GM12878 (cell line): ENCODE measurements at regions not wholly inside any gene's neighbourhood (a gene's known extent, or its start where the extent isn't known, plus 50 kb on each side); places are given as distances from the start of the nearest gene placed in this dataset.

Source experiments
- ATAC-seq: fragments of 200-7000 bp; cut with Tn5 transposase; 3 replicates; pipeline ENCODE4 v1.9.1; 2020; ENCODE audit warnings: mild to moderate bottlenecking, moderate library complexity
- BruUV-seq: library from RNA; stranded (reverse); fragments of 400-500 nt; replicated peaks from 2 replicates; lab custom pipeline; 2021; lab: Mats Ljungman, UMichigan
- CTCF ChIA-PET: fragments of 300-600 bp; sonication (Branson Sonifier 250); formaldehyde crosslinking; extraction: SDS; loops from one replicate; lab custom pipeline; 2021; ENCODE audit warnings: inconsistent platforms; lab: Yijun Ruan, JAX
- POLR2A ChIA-PET: fragments of 350-600 bp; formaldehyde crosslinking; extraction: SDS; loops from one replicate; lab custom pipeline; 2021; ENCODE audit warnings: inconsistent platforms; lab: Charles Lee
- RAD21 ChIA-PET: fragments of 300-600 bp; sonication (Branson Sonifier 250); formaldehyde crosslinking; loops from one replicate; lab custom pipeline; 2023; ENCODE audit warnings: antibody characterized with exemption; ENCODE audit not compliant: unreplicated experiment; lab: Charles Lee
- SMC1A ChIA-PET: fragments of 300-600 bp; sonication (Branson Sonifier 250); formaldehyde crosslinking; loops from one replicate; lab custom pipeline; 2023; ENCODE audit not compliant: unreplicated experiment, uncharacterized antibody; lab: Charles Lee
- DNase-seq: peaks from one replicate; pipeline ENCODE4 v3.0.0-alpha.2; 2011; ENCODE audit warnings: low read depth, low spot score
- FAIRE-seq: peaks from 3 replicates; lab custom pipeline; 2011; peaks lifted over from hg19 to GRCh38; lab: Jason Lieb, UNC
- H2AFZ ChIP-seq: 2 replicates; pipeline ENCODE4 v1.6.0; 2011; ENCODE audit warnings: low read depth, low read length, control low read depth; ENCODE audit not compliant: control insufficient read depth
- H3K27ac ChIP-seq: 2 replicates; pipeline ENCODE4 v1.5.1; 2011; ENCODE audit warnings: control low read depth; ENCODE audit not compliant: control insufficient read depth, insufficient read depth
- H3K27me3 ChIP-seq, 2 experiments: replicated peaks in 1 of 2; 2 replicates each; pipeline versions ENCODE4 v1.6.0 to v1.6.1; 2011; ENCODE audit warnings: low read length in 1 of 2; ENCODE audit not compliant: control insufficient read depth in 2 of 2, insufficient read depth in 2 of 2
- H3K36me3 ChIP-seq, 2 experiments: 2 replicates each; pipeline ENCODE4 v1.5.1; 2011; ENCODE audit warnings: low read length in 1 of 2; ENCODE audit not compliant: control insufficient read depth in 2 of 2, insufficient read depth in 2 of 2
- H3K4me1 ChIP-seq: 2 replicates; pipeline ENCODE4 v1.6.1; 2011; ENCODE audit warnings: mild to moderate bottlenecking, low read length, moderate library complexity, mixed read lengths; ENCODE audit not compliant: control insufficient read depth, insufficient read depth
- H3K4me2 ChIP-seq: 2 replicates; pipeline ENCODE4 v1.6.0; 2011; ENCODE audit warnings: control low read depth; ENCODE audit not compliant: control insufficient read depth, insufficient read depth
- H3K4me3 ChIP-seq: fragments of 200-600 bp; sonication (generic); 2 replicates; pipeline ENCODE4 v1.5.1; 2016
- H3K79me2 ChIP-seq: 2 replicates; pipeline ENCODE4 v1.6.0; 2011; ENCODE audit warnings: low read length; ENCODE audit not compliant: control insufficient read depth, insufficient read depth
- H3K9ac ChIP-seq: 2 replicates; pipeline ENCODE4 v1.8.0; 2011; ENCODE audit warnings: low read length, control low read depth, mixed read lengths; ENCODE audit not compliant: control insufficient read depth, insufficient read depth
- H3K9me3 ChIP-seq: replicated peaks from 3 replicates; pipeline ENCODE4 v1.5.1; 2011; ENCODE audit warnings: mild to moderate bottlenecking, low read length; ENCODE audit not compliant: control insufficient read depth, insufficient read depth
- H4K20me1 ChIP-seq: 2 replicates; pipeline ENCODE4 v1.6.0; 2011; ENCODE audit not compliant: control insufficient read depth, insufficient read depth
- DPF2 ChIP-seq: fragments of 450-650 bp; IDR thresholded peaks from 2 replicates; pipeline ENCODE4 v1.6.1; 2017; ENCODE audit warnings: mild to moderate bottlenecking
- EED ChIP-seq: sonication (generic); IDR thresholded peaks from 2 replicates; pipeline ENCODE4 v1.6.1; 2016; ENCODE audit warnings: antibody characterized with exemption, low read depth
- FOXK2 ChIP-seq: fragments of 450-650 bp; IDR thresholded peaks from 2 replicates; pipeline ENCODE4 v1.6.1; 2017; ENCODE audit warnings: mild to moderate bottlenecking, moderate library complexity
- PML ChIP-seq: IDR thresholded peaks from 2 replicates; pipeline ENCODE4 v1.6.1; 2012; ENCODE audit warnings: low read length, inconsistent platforms
- REST ChIP-seq: IDR thresholded peaks from 2 replicates; pipeline ENCODE4 v1.6.1; 2012; ENCODE audit warnings: mild to moderate bottlenecking, low read depth, low read length
- STAT1 ChIP-seq: fragments of 450-650 bp; conservative IDR thresholded peaks from 2 replicates; pipeline ENCODE4 v1.6.1; 2014; ENCODE audit warnings: antibody characterized with exemption, mild to moderate bottlenecking
- ZBTB40 ChIP-seq: fragments of 450-650 bp; IDR thresholded peaks from 2 replicates; pipeline ENCODE4 v1.6.1; 2016; ENCODE audit warnings: mild to moderate bottlenecking, moderate library complexity, borderline replicate concordance
- WGBS: methylation state at CpG from one replicate; pipeline ENCODE4 v1.1.6; 2016; ENCODE audit warnings: low lambda C conversion rate; ENCODE audit not compliant: insufficient replicate concordance, insufficient coverage; ENCODE audit errors: missing lambda C conversion rate; 5-methylcytosine and 5-hydroxymethylcytosine counted together
- in situ Hi-C: fragments of 300-500 bp; cut with MboI; formaldehyde crosslinking; loops from 9 replicates; pipeline ENCODE4 v1.14.3; 2018; ENCODE audit warnings: mixed read lengths
- intact Hi-C: fragments of 100-400 bp; cut with micrococcal nuclease; formaldehyde crosslinking; loops from one replicate; pipeline ENCODE4 v1.14.2; 2022; ENCODE audit not compliant: unreplicated experiment
- TF ChIP-seq, protein P1 (sequence below): fragments of 450-650 bp; IDR thresholded peaks from 2 replicates; pipeline ENCODE4 v1.6.1; 2017; ENCODE audit warnings: low read depth, mild to moderate bottlenecking, moderate library complexity

GRCh38 chr1:18535391-18536210 is 54.9 kb downstream of the KLHDC7A start:
- no peaks in the 10 kb centered on the region; a peak in 2 of 4 replicates for H3K27me3 ChIP-seq
- no peaks in the 10 kb centered on the region for H3K79me2 ChIP-seq
- in situ Hi-C loops (no loop called here), intact Hi-C loops (loop anchor here (10.0 kb wide), 1 partner anchor 211 kb away; no protein-coding TSS in a partner anchor)
- no peak overlapping the region for H3K9ac ChIP-seq
- TF ChIP-seq, protein P1, sequence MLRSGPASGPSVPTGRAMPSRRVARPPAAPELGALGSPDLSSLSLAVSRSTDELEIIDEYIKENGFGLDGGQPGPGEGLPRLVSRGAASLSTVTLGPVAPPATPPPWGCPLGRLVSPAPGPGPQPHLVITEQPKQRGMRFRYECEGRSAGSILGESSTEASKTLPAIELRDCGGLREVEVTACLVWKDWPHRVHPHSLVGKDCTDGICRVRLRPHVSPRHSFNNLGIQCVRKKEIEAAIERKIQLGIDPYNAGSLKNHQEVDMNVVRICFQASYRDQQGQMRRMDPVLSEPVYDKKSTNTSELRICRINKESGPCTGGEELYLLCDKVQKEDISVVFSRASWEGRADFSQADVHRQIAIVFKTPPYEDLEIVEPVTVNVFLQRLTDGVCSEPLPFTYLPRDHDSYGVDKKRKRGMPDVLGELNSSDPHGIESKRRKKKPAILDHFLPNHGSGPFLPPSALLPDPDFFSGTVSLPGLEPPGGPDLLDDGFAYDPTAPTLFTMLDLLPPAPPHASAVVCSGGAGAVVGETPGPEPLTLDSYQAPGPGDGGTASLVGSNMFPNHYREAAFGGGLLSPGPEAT, result no peak
- TF ChIP-seq REST (no peak), PML (no peak), EED (no peak), STAT1 (no peak), ZBTB40 (no peak), FOXK2 (no peak), DPF2 (no peak)
- no peak overlapping the region for H3K4me2 ChIP-seq
- RAD21 ChIA-PET, result no interaction called here
- FAIRE-seq, result no peak
- WGBS, result 34% methylated on average over 14 of the region's 14 CpGs
- no peak for ATAC-seq
- H3K4me1 ChIP-seq, result no peaks in the 10 kb centered on the region
- POLR2A ChIA-PET, result no interaction called here
- SMC1A ChIA-PET, result no interaction called here
- no peak overlapping the region for H3K4me3 ChIP-seq
- no peaks in the 10 kb centered on the region for H3K36me3 ChIP-seq
- no peaks in the 10 kb centered on the region for H4K20me1 ChIP-seq
- no peak for DNase-seq
- H3K27ac ChIP-seq, result no peak overlapping the region
- no peak overlapping the region for H2AFZ ChIP-seq
- CTCF ChIA-PET, result no interaction called here
- H3K9me3 ChIP-seq, result no peaks in the 10 kb centered on the region
- no TSS peak for BruUV-seq
